ENCODE measurements at regions not wholly inside any gene's neighbourhood (a gene's known extent, or its start where the extent isn't known, plus 50 kb on each side); places are given as distances from the start of the nearest gene placed in this dataset.

DNA sequence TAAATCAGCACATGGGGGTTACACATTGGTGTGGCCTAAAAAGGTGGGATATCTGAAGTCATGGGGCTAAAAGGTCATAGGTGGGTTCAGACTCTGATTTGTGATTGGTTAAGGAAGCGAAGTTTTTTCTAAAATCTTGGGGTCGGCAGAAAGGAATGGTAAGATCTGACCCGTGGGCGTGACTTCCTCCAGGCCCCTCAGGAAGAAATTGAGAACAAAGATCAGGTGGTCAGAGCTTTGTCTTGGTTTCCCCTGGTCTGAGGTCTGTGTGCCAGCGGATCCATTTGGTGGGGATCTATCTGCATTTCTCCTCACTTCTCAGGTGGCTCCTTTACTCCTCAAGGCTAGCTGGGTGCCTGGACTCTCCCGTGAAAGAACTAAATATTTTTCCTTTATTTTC lies 302.8 kb downstream of the ABCC12 start:
- 84 to 86% methylated on average over 6 of the region's 6 CpGs for WGBS, 2 donors

DNA sequence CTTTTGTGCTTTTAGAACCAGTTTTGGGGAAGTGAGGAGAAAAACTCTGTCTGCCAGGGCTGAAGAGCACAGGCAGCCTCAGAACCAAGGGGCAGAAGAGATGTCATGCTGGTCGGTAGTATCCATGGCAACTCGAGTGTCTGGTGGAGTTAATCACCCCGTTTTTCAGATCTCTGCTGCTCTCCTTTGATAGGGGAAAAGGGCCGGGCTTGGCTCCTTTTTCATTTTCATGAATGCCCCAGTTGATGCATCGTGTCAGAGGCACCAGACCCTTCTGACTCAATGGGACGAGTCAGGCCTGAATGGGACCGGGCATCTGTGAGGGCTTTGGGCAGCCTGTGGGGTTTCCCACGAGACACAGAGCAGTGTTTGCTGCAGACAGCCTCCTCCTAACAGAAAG lies 304.6 kb downstream of the ABCC12 start:
- H3K9me3 ChIP-seq (ENCODE audit: control insufficient read depth, low read length) = no peaks in the 10 kb centered on the region
- 66% methylated on average over 8 of the region's 8 CpGs for WGBS, 2 donors
- H3K27ac ChIP-seq (ENCODE audit: low read depth in 1 of 2, low read length in 2 of 2) = no peak overlapping the region
- no peaks in the 10 kb centered on the region for H3K27me3 ChIP-seq (ENCODE audit: control insufficient read depth in 1 of 2, insufficient read depth in 2 of 2, low read length in 1 of 2)
- DNase-seq (no peak), ATAC-seq (ENCODE audit: low FRiP score) (no peak)
- H3K36me3 ChIP-seq (ENCODE audit: control insufficient read depth in 1 of 2, insufficient read depth in 2 of 2, low read length in 1 of 2) = no peaks in the 10 kb centered on the region
- H3K4me3 ChIP-seq (ENCODE audit: low read length in 2 of 2) = no peak overlapping the region
- intact Hi-C loops (cut with DNase I) = no loop called here
- no peaks in the 10 kb centered on the region for H3K4me1 ChIP-seq (ENCODE audit: control insufficient read depth in 1 of 2, insufficient read depth in 2 of 2, low read length in 2 of 2)

More for the DNA sequence above, 302.8 kb downstream of the ABCC12 start:
- H3K9me3 ChIP-seq (ENCODE audit: control insufficient read depth, low read length) = no peaks in the 10 kb centered on the region
- intact Hi-C loops (cut with DNase I) = no loop called here
- DNase-seq = no peak
- ATAC-seq (ENCODE audit: low FRiP score) = no peak
- H3K27ac ChIP-seq (ENCODE audit: low read depth in 1 of 2, low read length in 2 of 2) = no peak overlapping the region
- no peaks in the 10 kb centered on the region for H3K27me3 ChIP-seq (ENCODE audit: control insufficient read depth in 1 of 2, insufficient read depth in 2 of 2, low read length in 1 of 2)
- H3K4me1 ChIP-seq (ENCODE audit: control insufficient read depth in 1 of 2, insufficient read depth in 2 of 2, low read length in 2 of 2) = no peaks in the 10 kb centered on the region
- H3K36me3 ChIP-seq (ENCODE audit: control insufficient read depth in 1 of 2, insufficient read depth in 2 of 2, low read length in 1 of 2) = no peaks in the 10 kb centered on the region
- H3K4me3 ChIP-seq (ENCODE audit: low read length in 2 of 2) = no peak overlapping the region

DNA sequence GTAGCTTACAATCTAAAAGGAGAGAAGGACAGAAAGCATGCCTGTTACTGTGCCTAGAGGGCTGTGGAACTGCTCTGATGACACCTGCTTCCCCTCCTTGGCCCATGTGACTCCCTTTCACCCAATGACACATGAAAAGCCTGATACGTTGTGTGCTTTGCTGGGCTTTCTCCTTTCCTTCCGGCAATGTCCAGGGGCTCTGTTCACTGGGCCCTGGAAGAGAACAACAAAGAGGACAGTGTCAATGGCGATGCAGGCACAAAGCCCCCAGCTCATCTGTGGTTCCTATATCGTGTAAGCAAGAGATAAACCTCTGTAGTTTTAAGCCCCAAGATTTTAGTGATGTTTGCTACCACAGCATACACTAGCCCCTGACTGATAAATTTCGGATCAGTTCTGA lies 306.1 kb downstream of the ABCC12 start:
- ATAC-seq (ENCODE audit: low FRiP score) = no peak
- H3K4me1 ChIP-seq (ENCODE audit: control insufficient read depth in 1 of 2, insufficient read depth in 2 of 2, low read length in 2 of 2) = no peaks in the 10 kb centered on the region
- H3K27me3 ChIP-seq (ENCODE audit: control insufficient read depth in 1 of 2, insufficient read depth in 2 of 2, low read length in 1 of 2) = no peaks in the 10 kb centered on the region
- no peak overlapping the region for H3K27ac ChIP-seq (ENCODE audit: low read depth in 1 of 2, low read length in 2 of 2)
- no peaks in the 10 kb centered on the region for H3K9me3 ChIP-seq (ENCODE audit: control insufficient read depth, low read length)
- no peaks in the 10 kb centered on the region for H3K36me3 ChIP-seq (ENCODE audit: control insufficient read depth in 1 of 2, insufficient read depth in 2 of 2, low read length in 1 of 2)
- no peak for DNase-seq
- H3K4me3 ChIP-seq (ENCODE audit: low read length in 2 of 2) = no peak overlapping the region
- 84 to 85% methylated on average over 5 of the region's 5 CpGs for whole genome bisulfite sequencing, 2 donors
- intact Hi-C loops (cut with DNase I) = no loop called here

DNA sequence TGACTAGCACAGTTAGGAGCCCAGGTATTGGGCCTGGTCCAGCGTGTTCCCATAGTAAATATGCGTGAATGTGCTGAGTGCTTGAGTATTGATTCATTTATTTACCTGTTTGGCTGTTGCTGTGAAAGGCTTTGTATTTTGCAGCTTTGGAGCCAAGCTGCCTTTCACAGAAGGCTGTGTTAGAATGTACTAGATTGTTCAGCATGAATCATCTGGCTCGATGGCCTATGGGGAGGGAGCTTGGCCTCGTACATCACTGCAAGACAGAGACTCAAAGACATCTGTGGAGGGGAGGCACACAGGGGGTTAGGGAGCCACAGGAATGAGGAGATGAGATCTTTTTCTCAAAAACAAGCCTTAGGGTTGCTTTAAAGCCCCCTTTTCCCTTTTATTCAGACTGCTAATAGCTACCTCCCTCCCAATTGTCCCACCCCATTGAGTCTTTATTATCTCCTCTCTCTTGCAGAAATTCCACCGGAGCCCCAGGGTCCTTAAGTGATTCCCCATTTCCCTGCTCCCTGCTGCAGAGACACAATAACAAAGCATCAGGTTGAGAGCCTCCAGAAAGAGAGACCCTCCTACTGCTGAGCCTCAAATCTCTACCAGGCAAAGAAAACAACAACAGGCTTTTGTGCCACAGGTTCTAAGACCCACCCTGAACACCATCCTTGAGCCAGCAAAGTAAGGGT lies 307.2 kb downstream of the ABCC12 start:
- Histone ChIP-seq H3K27ac (ENCODE audit: low read depth in 1 of 2, low read length in 2 of 2) (no peak overlapping the region), H3K27me3 (ENCODE audit: control insufficient read depth in 1 of 2, insufficient read depth in 2 of 2, low read length in 1 of 2) (no peaks in the 10 kb centered on the region), H3K36me3 (ENCODE audit: control insufficient read depth in 1 of 2, insufficient read depth in 2 of 2, low read length in 1 of 2) (no peaks in the 10 kb centered on the region), H3K4me1 (ENCODE audit: control insufficient read depth in 1 of 2, insufficient read depth in 2 of 2, low read length in 2 of 2) (no peaks in the 10 kb centered on the region), H3K4me3 (ENCODE audit: low read length in 2 of 2) (no peak overlapping the region), H3K9me3 (ENCODE audit: control insufficient read depth, low read length) (no peaks in the 10 kb centered on the region)
- WGBS, 2 donors = 33 to 35% methylated on average over 5 of the region's 5 CpGs
- no peak for DNase-seq
- no peak for ATAC-seq (ENCODE audit: low FRiP score)
- intact Hi-C loops (cut with DNase I) = no loop called here

DNA sequence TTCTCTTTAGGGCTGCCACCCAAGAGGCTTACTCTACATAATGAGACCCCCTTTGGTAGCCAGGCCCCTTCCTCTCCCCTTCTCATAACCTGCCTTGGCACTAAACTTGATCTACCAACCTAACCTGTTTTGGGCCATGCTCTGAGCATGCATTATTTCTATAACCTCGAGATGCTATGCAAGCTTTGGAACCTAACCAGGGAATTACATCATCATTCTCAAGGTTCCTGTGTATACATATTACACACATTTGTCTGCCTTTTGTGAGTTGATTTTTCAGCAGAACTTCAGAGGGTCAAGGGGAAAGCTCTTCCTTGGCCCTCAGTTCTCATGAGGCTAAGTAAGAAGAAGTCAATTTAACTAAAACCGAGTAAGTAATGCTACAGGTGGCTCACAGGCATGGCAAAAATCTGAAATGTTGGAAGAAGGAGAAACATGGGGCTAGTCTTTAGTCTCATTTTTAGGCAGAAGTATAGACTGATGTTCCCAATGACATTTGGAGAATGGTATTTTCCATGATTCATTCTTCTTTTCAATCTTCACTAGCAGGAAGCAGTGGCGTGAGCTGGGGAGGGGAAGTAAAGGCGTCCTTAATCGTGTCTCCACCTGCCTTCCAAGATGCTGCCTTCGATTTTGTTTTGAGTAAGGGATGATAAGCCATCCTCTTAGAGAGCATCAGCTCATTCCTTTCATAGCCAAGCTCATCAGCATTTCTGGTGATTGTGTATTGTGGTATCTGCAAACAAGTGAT lies 308.4 kb downstream of the ABCC12 start:
- WGBS, 2 donors = 59 to 62% methylated on average over 6 of the region's 6 CpGs
- no peak overlapping the region for H3K4me3 ChIP-seq (ENCODE audit: low read length in 2 of 2)
- intact Hi-C loops (cut with DNase I) = no loop called here

DNA sequence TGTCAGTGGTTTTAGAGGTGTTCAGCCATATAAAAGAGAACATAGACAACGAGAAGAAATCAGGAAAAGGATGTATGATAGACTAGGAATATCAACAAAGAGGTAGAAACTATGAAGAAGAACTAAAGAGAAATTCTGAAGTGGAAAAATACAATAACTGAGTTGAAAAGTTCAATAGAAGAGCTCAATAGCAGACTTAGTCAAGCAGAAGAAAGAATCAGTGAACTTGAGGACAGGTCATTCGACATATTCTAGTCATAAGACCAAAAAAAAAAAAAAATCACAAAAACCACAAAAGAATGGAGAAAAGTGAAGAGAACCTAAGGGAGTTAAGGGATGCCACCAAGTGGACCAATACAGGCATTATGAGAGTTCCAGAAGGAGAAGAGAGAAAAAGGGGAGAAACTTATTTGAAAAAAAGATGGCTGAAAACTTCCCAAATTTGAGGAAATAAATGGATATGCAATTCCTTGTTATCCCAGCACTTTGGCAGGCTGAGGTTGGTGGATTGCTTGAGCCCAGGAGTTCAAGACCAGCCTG lies 321.2 kb downstream of the ABCC12 start:
- no peaks in the 10 kb centered on the region for H3K27me3 ChIP-seq (ENCODE audit: control insufficient read depth in 1 of 2, insufficient read depth in 2 of 2, low read length in 1 of 2)
- intact Hi-C loops (cut with DNase I) = no loop called here
- no peak for ATAC-seq (ENCODE audit: low FRiP score)
- no peak overlapping the region for H3K4me3 ChIP-seq (ENCODE audit: low read length in 2 of 2)
- H3K4me1 ChIP-seq (ENCODE audit: control insufficient read depth in 1 of 2, insufficient read depth in 2 of 2, low read length in 2 of 2) = peaks cover 0 to 1% of the 10 kb centered on the region in 2 donors
- no peaks in the 10 kb centered on the region for H3K36me3 ChIP-seq (ENCODE audit: control insufficient read depth in 1 of 2, insufficient read depth in 2 of 2, low read length in 1 of 2)
- no peak overlapping the region for H3K27ac ChIP-seq (ENCODE audit: low read depth in 1 of 2, low read length in 2 of 2)
- DNase-seq = no peak
- WGBS, 2 donors = 57 to 63% methylated on average over 2 of the region's 2 CpGs
- peaks cover 7% of the 10 kb centered on the region for H3K9me3 ChIP-seq (ENCODE audit: control insufficient read depth, low read length)

More for the DNA sequence above, 308.4 kb downstream of the ABCC12 start:
- ATAC-seq (ENCODE audit: low FRiP score) (no peak), DNase-seq (no peak)
- Histone ChIP-seq H3K36me3 (ENCODE audit: control insufficient read depth in 1 of 2, insufficient read depth in 2 of 2, low read length in 1 of 2) (no peaks in the 10 kb centered on the region), H3K4me1 (ENCODE audit: control insufficient read depth in 1 of 2, insufficient read depth in 2 of 2, low read length in 2 of 2) (no peaks in the 10 kb centered on the region), H3K27ac (ENCODE audit: low read depth in 1 of 2, low read length in 2 of 2) (no peak overlapping the region), H3K9me3 (ENCODE audit: control insufficient read depth, low read length) (no peaks in the 10 kb centered on the region), H3K27me3 (ENCODE audit: control insufficient read depth in 1 of 2, insufficient read depth in 2 of 2, low read length in 1 of 2) (no peaks in the 10 kb centered on the region)

DNA sequence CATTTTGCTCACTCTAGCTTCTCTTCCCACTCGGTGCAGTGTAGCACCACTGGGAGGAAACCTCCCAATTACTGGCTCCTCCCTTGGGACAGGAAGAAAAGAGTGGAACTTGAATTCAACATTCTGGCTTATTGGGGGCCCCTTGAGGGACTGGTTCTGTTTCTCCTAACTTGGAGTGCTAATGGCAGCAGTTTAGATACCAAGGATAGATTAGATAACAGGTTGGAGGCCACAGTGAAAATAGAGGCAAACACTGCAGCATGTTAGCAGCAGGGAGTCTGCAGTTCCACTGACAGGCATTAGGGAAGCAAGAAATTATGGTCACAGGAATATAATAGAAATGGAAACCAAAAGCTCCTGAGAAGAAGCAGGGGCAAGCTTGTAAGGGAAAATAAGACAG lies 322.0 kb downstream of the ABCC12 start:
- Histone ChIP-seq H3K9me3 (ENCODE audit: control insufficient read depth, low read length) (peaks cover 7% of the 10 kb centered on the region), H3K4me1 (ENCODE audit: control insufficient read depth in 1 of 2, insufficient read depth in 2 of 2, low read length in 2 of 2) (peaks cover 0 to 1% of the 10 kb centered on the region in 2 donors), H3K27me3 (ENCODE audit: control insufficient read depth in 1 of 2, insufficient read depth in 2 of 2, low read length in 1 of 2) (no peaks in the 10 kb centered on the region), H3K36me3 (ENCODE audit: control insufficient read depth in 1 of 2, insufficient read depth in 2 of 2, low read length in 1 of 2) (no peaks in the 10 kb centered on the region), H3K27ac (ENCODE audit: low read depth in 1 of 2, low read length in 2 of 2) (no peak overlapping the region), H3K4me3 (ENCODE audit: low read length in 2 of 2) (no peak overlapping the region)
- intact Hi-C loops (cut with DNase I) = no loop called here
- DNase-seq (no peak), ATAC-seq (ENCODE audit: low FRiP score) (no peak)
- 65 to 71% methylated on average over 1 of the region's 1 CpG for WGBS, 2 donors

DNA sequence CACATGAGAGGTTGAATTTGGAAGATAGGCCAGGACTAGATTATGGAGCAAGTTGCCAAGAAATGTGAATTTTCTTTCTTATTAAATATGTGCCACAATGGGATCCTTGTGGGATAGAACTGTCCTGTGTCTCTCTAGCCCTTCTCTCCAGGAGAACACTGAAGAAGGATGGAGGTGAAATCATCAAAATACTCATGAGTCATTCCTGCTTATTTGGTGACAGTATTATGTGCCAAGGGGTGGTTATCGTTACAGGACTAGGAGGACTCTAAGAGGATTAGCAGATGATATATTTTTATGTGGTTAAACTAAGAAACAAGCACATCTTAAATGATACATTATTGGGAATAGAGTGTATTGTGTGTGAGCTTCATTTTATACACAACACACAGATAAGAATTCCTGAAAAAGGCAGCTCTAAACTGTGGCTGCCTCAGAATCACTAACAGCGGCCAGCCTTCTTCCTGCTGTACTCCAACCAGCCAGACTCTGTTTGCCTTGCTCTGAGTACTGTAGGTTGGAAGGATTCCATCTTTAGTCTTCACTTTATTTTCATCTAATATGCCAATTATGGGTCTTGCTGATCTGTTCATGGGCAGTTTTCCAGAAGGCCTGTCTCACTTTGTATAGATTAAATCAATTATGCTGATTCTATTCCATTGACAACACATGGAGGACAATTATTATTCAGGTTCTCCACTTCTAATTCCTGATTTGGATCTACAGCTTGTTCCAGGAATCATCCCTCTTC lies 325.8 kb downstream of the ABCC12 start:
- Histone ChIP-seq H3K27me3 (ENCODE audit: control insufficient read depth in 1 of 2, insufficient read depth in 2 of 2, low read length in 1 of 2) (no peaks in the 10 kb centered on the region), H3K9me3 (ENCODE audit: control insufficient read depth, low read length) (peaks cover 8% of the 10 kb centered on the region), H3K4me3 (ENCODE audit: low read length in 2 of 2) (no peak overlapping the region), H3K4me1 (ENCODE audit: control insufficient read depth in 1 of 2, insufficient read depth in 2 of 2, low read length in 2 of 2) (peaks cover 0 to 1% of the 10 kb centered on the region in 2 donors), H3K36me3 (ENCODE audit: control insufficient read depth in 1 of 2, insufficient read depth in 2 of 2, low read length in 1 of 2) (no peaks in the 10 kb centered on the region), H3K27ac (ENCODE audit: low read depth in 1 of 2, low read length in 2 of 2) (no peak overlapping the region)
- ATAC-seq (ENCODE audit: low FRiP score) (no peak), DNase-seq (no peak)
- 79 to 88% methylated on average over 2 of the region's 2 CpGs for WGBS, 2 donors
- intact Hi-C loops (cut with DNase I) = no loop called here

All from aorta (tissue), 5 donors.